Osteocyte (in vitro differentiated cells): ENCODE measurements at regions not wholly inside any gene's neighbourhood (a gene's known extent, or its start where the extent isn't known, plus 50 kb on each side); places are given as distances from the start of the nearest gene placed in this dataset.

Experiments used
- DNase-seq: peaks from one replicate; pipeline ENCODE4 v3.0.0; 2021; ENCODE audit warnings: mixed read lengths; ENCODE audit not compliant: unreplicated experiment; ENCODE audit errors: extremely low spot score
- H3K27ac Mint-ChIP-seq: one replicate; pipeline ENCODE4 v1.8.0; 2021; ENCODE audit warnings: mild to moderate bottlenecking, mixed read lengths; ENCODE audit not compliant: unreplicated experiment
- H3K27me3 Mint-ChIP-seq: one replicate; pipeline ENCODE4 v1.8.0; 2021; ENCODE audit warnings: mixed read lengths; ENCODE audit not compliant: unreplicated experiment
- H3K36me3 Mint-ChIP-seq: one replicate; pipeline ENCODE4 v1.8.0; 2021; ENCODE audit warnings: mixed read lengths; ENCODE audit not compliant: unreplicated experiment
- H3K4me1 Mint-ChIP-seq: one replicate; pipeline ENCODE4 v1.8.0; 2021; ENCODE audit warnings: mixed read lengths; ENCODE audit not compliant: unreplicated experiment
- H3K4me3 Mint-ChIP-seq: one replicate; pipeline ENCODE4 v1.8.0; 2021; ENCODE audit warnings: mild to moderate bottlenecking, moderate library complexity, mixed read lengths; ENCODE audit not compliant: unreplicated experiment
- H3K9me3 Mint-ChIP-seq: one replicate; pipeline ENCODE4 v1.8.0; 2021; ENCODE audit warnings: mixed read lengths; ENCODE audit not compliant: unreplicated experiment
- CTCF ChIP-seq: fragments of 200-600 bp; sonication (generic); IDR thresholded peaks from 2 replicates; pipeline ENCODE4 v1.5.0; 2021; ENCODE audit warnings: antibody characterized with exemption, mild to moderate bottlenecking, moderate library complexity

- DNase-seq = no peak
- Mint-ChIP-seq H3K4me1 (peaks cover 20% of the 10 kb centered on the region), H3K9me3 (no peaks in the 10 kb centered on the region)
Observed at GRCh38 chr13:47213047-47213446, 316.2 kb upstream of the HTR2A start.

GRCh38 chr13:47211106-47211505, 314.3 kb upstream of the HTR2A start:
- H3K27ac Mint-ChIP-seq = no peak overlapping the region
- no peaks in the 10 kb centered on the region for H3K36me3 Mint-ChIP-seq
- peaks cover 12% of the 10 kb centered on the region for H3K4me1 Mint-ChIP-seq
- H3K9me3 Mint-ChIP-seq = no peaks in the 10 kb centered on the region
- DNase-seq = no peak
- TF ChIP-seq CTCF = no peak
- no peaks in the 10 kb centered on the region for H3K27me3 Mint-ChIP-seq
- H3K4me3 Mint-ChIP-seq = no peak overlapping the region

More at GRCh38 chr13:47213047-47213446, 316.2 kb upstream of the HTR2A start:
- Mint-ChIP-seq H3K4me3 (no peak overlapping the region), H3K27me3 (no peaks in the 10 kb centered on the region), H3K36me3 (no peaks in the 10 kb centered on the region), H3K27ac (no peak overlapping the region)
- TF ChIP-seq CTCF = no peak

GRCh38 chr13:47206111-47206510, 309.3 kb upstream of the HTR2A start:
- no peaks in the 10 kb centered on the region for H3K36me3 Mint-ChIP-seq
- TF ChIP-seq CTCF = no peak
- H3K27ac Mint-ChIP-seq = no peak overlapping the region
- H3K27me3 Mint-ChIP-seq = no peaks in the 10 kb centered on the region
- peaks cover 3% of the 10 kb centered on the region for H3K9me3 Mint-ChIP-seq
- DNase-seq = no peak
- peaks cover 4% of the 10 kb centered on the region for H3K4me1 Mint-ChIP-seq
- no peak overlapping the region for H3K4me3 Mint-ChIP-seq

- no peaks in the 10 kb centered on the region for H3K36me3 Mint-ChIP-seq
- peaks cover 4% of the 10 kb centered on the region for H3K9me3 Mint-ChIP-seq
- no peak for DNase-seq
- H3K27ac Mint-ChIP-seq = no peak overlapping the region
- no peaks in the 10 kb centered on the region for H3K4me1 Mint-ChIP-seq
- no peak overlapping the region for H3K4me3 Mint-ChIP-seq
- no peak for TF ChIP-seq CTCF
- H3K27me3 Mint-ChIP-seq = peaks cover 37% of the 10 kb centered on the region
Observed at GRCh38 chr13:47190696-47191305, 293.9 kb upstream of the HTR2A start.

GRCh38 chr13:47188802-47189201, 291.9 kb upstream of the HTR2A start:
- no peaks in the 10 kb centered on the region for H3K36me3 Mint-ChIP-seq
- H3K27ac Mint-ChIP-seq = no peak overlapping the region
- no peaks in the 10 kb centered on the region for H3K4me1 Mint-ChIP-seq
- no peak for DNase-seq
- TF ChIP-seq CTCF = no peak
- peaks cover 4% of the 10 kb centered on the region for H3K9me3 Mint-ChIP-seq
- H3K4me3 Mint-ChIP-seq = no peak overlapping the region
- H3K27me3 Mint-ChIP-seq = peaks cover 48% of the 10 kb centered on the region
